Lower leg skin (tissue), 4 donors: ENCODE measurements at regions not wholly inside any gene's neighbourhood (a gene's known extent, or its start where the extent isn't known, plus 50 kb on each side); places are given as distances from the start of the nearest gene placed in this dataset.

ENCODE experiments used
- DNase-seq, 2 donors: peaks; one replicate each; pipeline ENCODE4 v3.0.0-alpha.2; 2019; ENCODE audit warnings: low spot score in 2 of 2
- H3K4me3 ChIP-seq: fragments of 200-600 bp; sonication (generic); 2 replicates; pipeline ENCODE4 v1.5.1; 2017; ENCODE audit warnings: mild to moderate bottlenecking, low read depth; ENCODE audit not compliant: poor library complexity, severe bottlenecking
- CTCF ChIP-seq, 3 donors: fragments of 450-650 bp; IDR thresholded peaks; one replicate each; pipeline ENCODE4 v1.5.1; 2016; ENCODE audit warnings: antibody characterized with exemption in 3 of 3, mild to moderate bottlenecking in 3 of 3, moderate library complexity in 2 of 3
- POLR2A ChIP-seq, 2 donors: fragments of 450-650 bp; IDR thresholded peaks; one replicate each; pipeline ENCODE4 v1.6.1; 2016 to 2017; ENCODE audit warnings: antibody characterized with exemption in 2 of 2, mild to moderate bottlenecking in 1 of 2, moderate library complexity in 1 of 2
- WGBS, 2 donors: methylation state at CpG; one replicate each; pipeline ENCODE4 v1.1.5; 2018; 5-methylcytosine and 5-hydroxymethylcytosine counted together
- intact Hi-C: fragments of 100-400 bp; cut with DNase I; formaldehyde crosslinking; loops from one replicate; pipeline ENCODE4 v1.15.0; 2023; ENCODE audit warnings: low total_unique reads

- 92 to 95% methylated on average over 8 of the region's 8 CpGs for WGBS, 2 donors
- no peak overlapping the region for H3K4me3 ChIP-seq
- intact Hi-C loops = no loop called here
- TF ChIP-seq CTCF (IDR thresholded peaks at IDR 0.05) = no peak
- TF ChIP-seq POLR2A (IDR thresholded peaks at IDR 0.05) = no peak
- DNase-seq = no peak
These were observed 81.5 kb upstream of the CST7 start for GRCh38 chr20:24867556-24867955.

DNA sequence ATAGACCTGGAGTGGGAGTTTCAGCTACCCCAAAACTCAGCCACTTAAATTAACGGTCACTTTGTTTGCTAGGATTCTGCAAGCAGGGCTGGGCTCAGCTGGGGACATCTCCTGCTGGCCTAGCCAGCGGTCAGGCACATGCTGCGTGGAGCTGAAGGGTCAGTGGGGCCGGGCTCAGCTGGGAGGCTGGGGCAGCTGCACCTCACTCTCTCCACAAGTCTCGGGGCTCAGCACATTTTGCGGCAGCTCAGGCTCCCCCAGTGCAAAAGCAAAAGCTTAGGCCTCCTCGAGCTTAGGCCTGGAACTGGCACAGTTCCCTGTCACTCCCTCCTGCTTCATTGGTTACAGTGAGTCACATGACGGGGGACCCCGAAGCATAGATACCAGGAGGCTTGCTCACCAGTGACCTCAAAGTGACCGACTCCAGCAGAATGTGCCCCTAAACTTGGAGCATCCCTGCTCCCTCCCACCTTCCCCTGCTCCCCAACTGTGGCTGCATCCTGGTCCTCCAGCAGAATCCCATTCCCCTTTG, 80.6 kb upstream of the CST7 start:
- no peak for DNase-seq
- TF ChIP-seq CTCF (IDR thresholded peaks at IDR 0.05) (no peak), POLR2A (IDR thresholded peaks at IDR 0.05) (no peak)
- no peak overlapping the region for H3K4me3 ChIP-seq
- intact Hi-C loops = no loop called here
- WGBS, 2 donors = 85 to 94% methylated on average over 8 to 10 of the region's 10 CpGs

DNA sequence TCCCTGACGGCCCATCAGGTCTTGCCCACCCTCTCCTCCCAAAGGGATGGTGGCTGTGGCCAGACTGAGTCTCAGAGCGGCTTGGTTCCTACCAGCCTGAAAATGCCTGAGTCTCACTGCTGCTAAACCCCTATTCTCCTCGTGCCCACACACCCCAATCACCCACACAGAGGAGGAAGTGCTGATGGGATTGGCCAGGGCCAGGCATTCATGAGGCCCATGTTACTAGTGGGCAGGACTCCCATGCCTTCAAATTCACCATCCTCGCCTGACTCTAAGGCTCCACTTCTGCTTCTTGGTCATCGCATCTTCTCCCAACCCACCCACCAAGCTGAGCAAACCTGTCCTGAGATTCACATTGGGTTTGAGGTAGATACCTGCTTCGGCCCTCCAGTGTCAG, 80.1 kb upstream of the CST7 start:
- TF ChIP-seq POLR2A (IDR thresholded peaks at IDR 0.05) (no peak), CTCF (IDR thresholded peaks at IDR 0.05) (no peak)
- 96 to 98% methylated on average over 6 of the region's 6 CpGs for WGBS, 2 donors
- intact Hi-C loops = no loop called here
- H3K4me3 ChIP-seq = no peak overlapping the region
- DNase-seq = no peak

- DNase-seq = no peak
- H3K4me3 ChIP-seq = no peak overlapping the region
- no peak for TF ChIP-seq CTCF (IDR thresholded peaks at IDR 0.05)
- TF ChIP-seq POLR2A (IDR thresholded peaks at IDR 0.05) = no peak
- WGBS, 2 donors = 86 to 89% methylated on average over 3 of the region's 3 CpGs
- intact Hi-C loops = no loop called here
These were observed 79.0 kb upstream of the CST7 start for GRCh38 chr20:24870057-24870456.

- DNase-seq = no peak
- WGBS, 2 donors = 84 to 100% methylated on average over 1 to 8 of the region's 8 CpGs
- no peak for TF ChIP-seq CTCF (IDR thresholded peaks at IDR 0.05)
- no peak for TF ChIP-seq POLR2A (IDR thresholded peaks at IDR 0.05)
- no peak overlapping the region for H3K4me3 ChIP-seq
- intact Hi-C loops = no loop called here
These were observed 78.2 kb upstream of the CST7 start for GRCh38 chr20:24870881-24871280.

DNA sequence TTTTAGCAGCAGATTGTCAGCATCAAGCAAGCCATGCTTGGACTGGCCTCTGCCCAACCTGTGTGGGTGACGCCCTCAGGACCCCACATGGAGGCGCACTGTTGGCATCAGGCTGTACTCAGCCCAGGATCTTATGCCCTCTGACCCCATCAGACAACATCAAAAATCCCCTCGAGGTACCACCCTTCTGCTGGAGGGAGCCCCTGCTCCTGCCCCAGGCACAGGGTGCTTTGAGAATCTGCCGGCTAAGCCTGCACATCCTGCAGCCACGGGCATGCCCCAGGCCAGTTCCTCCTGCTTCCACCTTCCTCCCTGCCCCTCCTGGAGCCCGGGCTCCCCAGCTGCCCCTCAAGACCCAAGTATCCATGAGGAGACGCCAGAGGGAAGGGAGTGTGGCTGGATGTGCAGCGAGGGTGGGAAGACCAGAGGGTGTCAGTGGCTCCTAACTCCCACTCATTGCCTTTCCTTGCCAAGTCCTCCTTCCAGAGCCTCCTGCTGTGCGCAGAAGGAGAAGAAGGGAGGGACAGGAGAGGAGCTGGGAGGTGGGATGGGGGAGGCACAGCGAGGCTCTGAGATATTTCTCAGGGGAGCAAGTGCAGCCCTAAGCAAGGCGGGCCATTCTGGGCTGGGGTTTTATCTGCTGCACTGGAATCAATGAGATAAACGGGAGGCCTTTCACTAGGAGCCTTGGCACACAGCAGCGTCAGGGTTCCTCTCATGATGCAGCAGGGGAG, 77.4 kb upstream of the CST7 start:
- TF ChIP-seq CTCF (IDR thresholded peaks at IDR 0.05) (no peak), POLR2A (IDR thresholded peaks at IDR 0.05) (no peak)
- DNase-seq = no peak
- 36 to 40% methylated on average over 13 of the region's 13 CpGs for WGBS, 2 donors

More for the DNA sequence above, 77.4 kb upstream of the CST7 start:
- intact Hi-C loops = no loop called here
- no peak overlapping the region for H3K4me3 ChIP-seq
